ENCODE measurements at regions not wholly inside any gene's neighbourhood (a gene's known extent, or its start where the extent isn't known, plus 50 kb on each side); places are given as distances from the start of the nearest gene placed in this dataset.

DNA sequence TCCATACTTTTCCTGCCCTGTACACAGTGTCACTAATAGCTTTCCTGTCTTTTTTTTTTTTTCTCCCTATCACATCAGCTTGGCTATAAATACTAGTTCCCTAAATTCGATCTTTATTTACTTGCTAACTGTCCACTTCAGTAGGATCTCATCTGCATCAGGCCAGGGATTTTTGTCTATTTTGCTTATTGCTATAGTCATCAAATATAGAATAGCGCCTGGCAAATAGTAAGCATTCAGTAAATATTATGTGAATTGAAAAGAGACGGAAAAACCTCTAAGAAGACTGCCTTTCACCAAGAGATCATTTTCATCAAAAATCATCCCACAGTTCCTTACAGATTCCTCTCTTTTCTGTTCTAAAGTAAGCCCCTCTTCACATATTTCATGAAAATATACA lies 429.1 kb downstream of the FLRT2 start (continued):
- TF ChIP-seq, protein P1, sequence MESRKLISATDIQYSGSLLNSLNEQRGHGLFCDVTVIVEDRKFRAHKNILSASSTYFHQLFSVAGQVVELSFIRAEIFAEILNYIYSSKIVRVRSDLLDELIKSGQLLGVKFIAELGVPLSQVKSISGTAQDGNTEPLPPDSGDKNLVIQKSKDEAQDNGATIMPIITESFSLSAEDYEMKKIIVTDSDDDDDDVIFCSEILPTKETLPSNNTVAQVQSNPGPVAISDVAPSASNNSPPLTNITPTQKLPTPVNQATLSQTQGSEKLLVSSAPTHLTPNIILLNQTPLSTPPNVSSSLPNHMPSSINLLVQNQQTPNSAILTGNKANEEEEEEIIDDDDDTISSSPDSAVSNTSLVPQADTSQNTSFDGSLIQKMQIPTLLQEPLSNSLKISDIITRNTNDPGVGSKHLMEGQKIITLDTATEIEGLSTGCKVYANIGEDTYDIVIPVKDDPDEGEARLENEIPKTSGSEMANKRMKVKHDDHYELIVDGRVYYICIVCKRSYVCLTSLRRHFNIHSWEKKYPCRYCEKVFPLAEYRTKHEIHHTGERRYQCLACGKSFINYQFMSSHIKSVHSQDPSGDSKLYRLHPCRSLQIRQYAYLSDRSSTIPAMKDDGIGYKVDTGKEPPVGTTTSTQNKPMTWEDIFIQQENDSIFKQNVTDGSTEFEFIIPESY (IDR thresholded peaks at IDR 0.05): no peak
- TF ChIP-seq, protein P2, sequence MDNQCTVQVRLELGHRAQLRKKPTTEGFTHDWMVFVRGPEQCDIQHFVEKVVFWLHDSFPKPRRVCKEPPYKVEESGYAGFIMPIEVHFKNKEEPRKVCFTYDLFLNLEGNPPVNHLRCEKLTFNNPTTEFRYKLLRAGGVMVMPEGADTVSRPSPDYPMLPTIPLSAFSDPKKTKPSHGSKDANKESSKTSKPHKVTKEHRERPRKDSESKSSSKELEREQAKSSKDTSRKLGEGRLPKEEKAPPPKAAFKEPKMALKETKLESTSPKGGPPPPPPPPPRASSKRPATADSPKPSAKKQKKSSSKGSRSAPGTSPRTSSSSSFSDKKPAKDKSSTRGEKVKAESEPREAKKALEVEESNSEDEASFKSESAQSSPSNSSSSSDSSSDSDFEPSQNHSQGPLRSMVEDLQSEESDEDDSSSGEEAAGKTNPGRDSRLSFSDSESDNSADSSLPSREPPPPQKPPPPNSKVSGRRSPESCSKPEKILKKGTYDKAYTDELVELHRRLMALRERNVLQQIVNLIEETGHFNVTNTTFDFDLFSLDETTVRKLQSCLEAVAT (IDR thresholded peaks at IDR 0.05): no peak
- TF ChIP-seq MYB (IDR thresholded peaks at IDR 0.05; ENCODE audit: borderline replicate concordance, low read depth, low read length): no peak
- TF ChIP-seq CHD4 (IDR thresholded peaks at IDR 0.05): no peak
- no peak for TF ChIP-seq WRNIP1 (IDR thresholded peaks at IDR 0.05; ENCODE audit: borderline replicate concordance, low read depth, low read length)
- TF ChIP-seq STAT1 (conservative IDR thresholded peaks at IDR 0.05): no peak
- no peak for TF ChIP-seq CBX5 (IDR thresholded peaks at IDR 0.05; ENCODE audit: low read depth)

DNA sequence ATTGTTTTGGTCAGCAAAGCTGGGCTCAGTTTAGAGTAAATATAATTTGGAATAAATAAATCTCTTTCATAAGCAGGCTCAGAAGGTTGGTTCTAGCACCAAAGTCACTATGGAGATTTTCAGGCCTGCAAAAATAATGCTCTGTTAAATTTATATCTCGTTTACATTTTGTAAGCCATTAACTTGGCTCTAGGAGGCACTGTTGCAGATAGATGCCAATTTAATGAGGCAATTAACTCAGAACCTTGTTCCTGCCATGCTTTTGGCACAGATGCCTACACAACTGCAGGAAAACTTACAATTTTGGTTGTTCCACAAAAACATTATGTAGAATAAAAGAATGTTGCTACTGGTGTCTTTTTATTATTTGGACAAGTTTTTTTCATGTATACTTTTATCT lies 428.1 kb downstream of the FLRT2 start:
- ATAC-seq: no peak
- Histone ChIP-seq H3K4me1 (ENCODE audit: control insufficient read depth, insufficient read depth, low read length) (no peaks in the 10 kb centered on the region), H3K9ac (ENCODE audit: control insufficient read depth, insufficient read depth, low read length) (no peak overlapping the region), H2AFZ (ENCODE audit: control insufficient read depth, low read depth, low read length) (no peak overlapping the region), H3K36me3 (ENCODE audit: control insufficient read depth in 2 of 2, insufficient read depth in 2 of 2, low read length in 1 of 2) (no peaks in the 10 kb centered on the region), H3K79me2 (ENCODE audit: control insufficient read depth, insufficient read depth, low read length) (no peaks in the 10 kb centered on the region), H3K4me2 (ENCODE audit: control insufficient read depth, insufficient read depth) (no peak overlapping the region), H3K27me3 (replicated peaks in 1 of 2; ENCODE audit: control insufficient read depth in 2 of 2, insufficient read depth in 2 of 2, low read length in 1 of 2) (no peaks in the 10 kb centered on the region), H3K9me3 (replicated peaks; ENCODE audit: control insufficient read depth, insufficient read depth, low read length) (no peaks in the 10 kb centered on the region), H4K20me1 (ENCODE audit: control insufficient read depth, insufficient read depth) (no peaks in the 10 kb centered on the region), H3K4me3 (no peak overlapping the region), H3K27ac (ENCODE audit: control insufficient read depth, insufficient read depth) (no peak overlapping the region)
- BruUV-seq (replicated peaks): no TSS peak
- ChIA-PET CTCF (no interaction called here), SMC1A (ENCODE audit: uncharacterized antibody, unreplicated experiment) (interaction anchor here (0.6 kb wide), 1 partner anchor 11 kb away, joined by 4 read pairs; no protein-coding TSS in a partner anchor), RAD21 (ENCODE audit: unreplicated experiment) (no interaction called here), POLR2A (no interaction called here)
- no peak for FAIRE-seq
- DNase-seq (ENCODE audit: low read depth, low spot score): no peak
- WGBS (ENCODE audit: insufficient coverage, insufficient replicate concordance, low lambda C conversion rate, missing lambda C conversion rate): 5% methylated on average over 1 of the region's 1 CpG
- in situ Hi-C loops (cut with MboI) (no loop called here), intact Hi-C loops (cut with micrococcal nuclease; ENCODE audit: unreplicated experiment) (no loop called here)
- TF ChIP-seq, protein P3, sequence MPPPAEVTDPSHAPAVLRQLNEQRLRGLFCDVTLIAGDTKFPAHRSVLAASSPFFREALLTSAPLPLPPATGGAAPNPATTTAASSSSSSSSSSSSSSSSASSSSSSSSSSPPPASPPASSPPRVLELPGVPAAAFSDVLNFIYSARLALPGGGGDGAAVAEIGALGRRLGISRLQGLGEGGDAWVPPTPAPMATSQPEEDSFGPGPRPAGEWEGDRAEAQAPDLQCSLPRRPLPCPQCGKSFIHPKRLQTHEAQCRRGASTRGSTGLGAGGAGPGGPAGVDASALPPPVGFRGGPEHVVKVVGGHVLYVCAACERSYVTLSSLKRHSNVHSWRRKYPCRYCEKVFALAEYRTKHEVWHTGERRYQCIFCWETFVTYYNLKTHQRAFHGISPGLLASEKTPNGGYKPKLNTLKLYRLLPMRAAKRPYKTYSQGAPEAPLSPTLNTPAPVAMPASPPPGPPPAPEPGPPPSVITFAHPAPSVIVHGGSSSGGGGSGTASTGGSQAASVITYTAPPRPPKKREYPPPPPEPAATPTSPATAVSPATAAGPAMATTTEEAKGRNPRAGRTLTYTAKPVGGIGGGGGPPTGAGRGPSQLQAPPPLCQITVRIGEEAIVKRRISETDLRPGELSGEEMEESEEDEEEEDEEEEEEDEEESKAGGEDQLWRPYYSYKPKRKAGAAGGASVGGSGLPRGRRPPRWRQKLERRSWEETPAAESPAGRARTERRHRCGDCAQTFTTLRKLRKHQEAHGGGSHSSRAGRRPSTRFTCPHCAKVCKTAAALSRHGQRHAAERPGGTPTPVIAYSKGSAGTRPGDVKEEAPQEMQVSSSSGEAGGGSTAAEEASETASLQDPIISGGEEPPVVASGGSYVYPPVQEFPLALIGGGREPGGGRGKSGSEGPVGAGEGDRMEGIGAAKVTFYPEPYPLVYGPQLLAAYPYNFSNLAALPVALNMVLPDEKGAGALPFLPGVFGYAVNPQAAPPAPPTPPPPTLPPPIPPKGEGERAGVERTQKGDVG (CRISPR knock-in tag; IDR thresholded peaks at IDR 0.05): no peak
- no peak for TF ChIP-seq YBX1 (IDR thresholded peaks at IDR 0.05)
- no peak for TF ChIP-seq POLR2AphosphoS5 (IDR thresholded peaks at IDR 0.05; ENCODE audit: low read length)
- TF ChIP-seq, protein P4, sequence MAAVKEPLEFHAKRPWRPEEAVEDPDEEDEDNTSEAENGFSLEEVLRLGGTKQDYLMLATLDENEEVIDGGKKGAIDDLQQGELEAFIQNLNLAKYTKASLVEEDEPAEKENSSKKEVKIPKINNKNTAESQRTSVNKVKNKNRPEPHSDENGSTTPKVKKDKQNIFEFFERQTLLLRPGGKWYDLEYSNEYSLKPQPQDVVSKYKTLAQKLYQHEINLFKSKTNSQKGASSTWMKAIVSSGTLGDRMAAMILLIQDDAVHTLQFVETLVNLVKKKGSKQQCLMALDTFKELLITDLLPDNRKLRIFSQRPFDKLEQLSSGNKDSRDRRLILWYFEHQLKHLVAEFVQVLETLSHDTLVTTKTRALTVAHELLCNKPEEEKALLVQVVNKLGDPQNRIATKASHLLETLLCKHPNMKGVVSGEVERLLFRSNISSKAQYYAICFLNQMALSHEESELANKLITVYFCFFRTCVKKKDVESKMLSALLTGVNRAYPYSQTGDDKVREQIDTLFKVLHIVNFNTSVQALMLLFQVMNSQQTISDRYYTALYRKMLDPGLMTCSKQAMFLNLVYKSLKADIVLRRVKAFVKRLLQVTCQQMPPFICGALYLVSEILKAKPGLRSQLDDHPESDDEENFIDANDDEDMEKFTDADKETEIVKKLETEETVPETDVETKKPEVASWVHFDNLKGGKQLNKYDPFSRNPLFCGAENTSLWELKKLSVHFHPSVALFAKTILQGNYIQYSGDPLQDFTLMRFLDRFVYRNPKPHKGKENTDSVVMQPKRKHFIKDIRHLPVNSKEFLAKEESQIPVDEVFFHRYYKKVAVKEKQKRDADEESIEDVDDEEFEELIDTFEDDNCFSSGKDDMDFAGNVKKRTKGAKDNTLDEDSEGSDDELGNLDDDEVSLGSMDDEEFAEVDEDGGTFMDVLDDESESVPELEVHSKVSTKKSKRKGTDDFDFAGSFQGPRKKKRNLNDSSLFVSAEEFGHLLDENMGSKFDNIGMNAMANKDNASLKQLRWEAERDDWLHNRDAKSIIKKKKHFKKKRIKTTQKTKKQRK (IDR thresholded peaks at IDR 0.05; ENCODE audit: low read depth, low read length): no peak
